ENCODE measurements at regions not wholly inside any gene's neighbourhood (a gene's known extent, or its start where the extent isn't known, plus 50 kb on each side); places are given as distances from the start of the nearest gene placed in this dataset.

DNA sequence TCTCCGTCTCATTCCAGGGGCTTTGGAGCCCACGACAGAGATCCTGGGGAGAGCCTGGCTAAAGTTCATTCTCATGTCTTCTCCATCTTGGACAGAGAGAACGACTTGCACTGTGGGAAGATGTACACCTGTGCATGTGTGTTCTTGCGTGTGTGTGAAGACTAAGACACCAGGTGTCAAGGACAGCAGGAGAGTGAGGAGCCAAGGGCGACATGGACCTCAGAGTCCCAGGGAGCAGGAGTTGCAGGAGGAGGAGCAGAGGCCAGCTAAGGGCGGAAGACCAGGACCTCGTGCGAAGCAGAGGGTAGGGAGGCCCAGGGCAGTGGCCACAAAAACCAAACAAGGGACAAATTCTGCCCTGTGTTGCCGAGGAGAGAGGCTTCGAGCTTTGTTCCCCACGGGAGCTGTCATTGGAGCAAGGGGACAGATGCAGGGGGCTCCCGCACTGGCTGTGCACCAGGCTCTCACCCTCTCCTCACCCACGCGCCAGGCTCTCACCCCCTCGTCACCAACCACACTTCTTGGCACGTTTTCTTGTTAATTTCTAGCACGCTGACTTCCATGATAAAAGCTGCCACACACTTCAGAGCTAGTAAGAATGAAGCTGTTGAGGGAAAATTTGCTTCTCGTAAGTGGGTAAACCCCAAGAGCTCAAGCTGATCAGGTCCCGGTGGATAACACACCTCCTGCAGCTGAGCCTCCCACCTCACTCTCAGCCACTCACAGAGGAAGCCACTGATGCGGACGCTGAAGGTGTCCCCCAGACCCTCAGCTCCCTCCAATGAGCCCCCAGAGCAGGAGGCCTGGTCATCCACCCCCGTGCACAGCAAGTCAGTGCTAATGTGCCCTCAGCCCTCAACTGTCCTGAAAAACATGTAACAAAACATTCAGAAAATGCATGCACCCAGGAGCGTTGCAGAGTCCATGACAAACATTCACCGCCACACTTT lies 62.6 kb downstream of the DLL1 start:
- no peak overlapping the region for H3K4me3 ChIP-seq (ENCODE audit: low read length)
- TF ChIP-seq, protein P1, sequence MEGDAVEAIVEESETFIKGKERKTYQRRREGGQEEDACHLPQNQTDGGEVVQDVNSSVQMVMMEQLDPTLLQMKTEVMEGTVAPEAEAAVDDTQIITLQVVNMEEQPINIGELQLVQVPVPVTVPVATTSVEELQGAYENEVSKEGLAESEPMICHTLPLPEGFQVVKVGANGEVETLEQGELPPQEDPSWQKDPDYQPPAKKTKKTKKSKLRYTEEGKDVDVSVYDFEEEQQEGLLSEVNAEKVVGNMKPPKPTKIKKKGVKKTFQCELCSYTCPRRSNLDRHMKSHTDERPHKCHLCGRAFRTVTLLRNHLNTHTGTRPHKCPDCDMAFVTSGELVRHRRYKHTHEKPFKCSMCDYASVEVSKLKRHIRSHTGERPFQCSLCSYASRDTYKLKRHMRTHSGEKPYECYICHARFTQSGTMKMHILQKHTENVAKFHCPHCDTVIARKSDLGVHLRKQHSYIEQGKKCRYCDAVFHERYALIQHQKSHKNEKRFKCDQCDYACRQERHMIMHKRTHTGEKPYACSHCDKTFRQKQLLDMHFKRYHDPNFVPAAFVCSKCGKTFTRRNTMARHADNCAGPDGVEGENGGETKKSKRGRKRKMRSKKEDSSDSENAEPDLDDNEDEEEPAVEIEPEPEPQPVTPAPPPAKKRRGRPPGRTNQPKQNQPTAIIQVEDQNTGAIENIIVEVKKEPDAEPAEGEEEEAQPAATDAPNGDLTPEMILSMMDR (conservative IDR thresholded peaks at IDR 0.05; ENCODE audit: low read depth, low read length) = no peak
- DNase-seq (ENCODE audit: low read depth) = no peak

DNA sequence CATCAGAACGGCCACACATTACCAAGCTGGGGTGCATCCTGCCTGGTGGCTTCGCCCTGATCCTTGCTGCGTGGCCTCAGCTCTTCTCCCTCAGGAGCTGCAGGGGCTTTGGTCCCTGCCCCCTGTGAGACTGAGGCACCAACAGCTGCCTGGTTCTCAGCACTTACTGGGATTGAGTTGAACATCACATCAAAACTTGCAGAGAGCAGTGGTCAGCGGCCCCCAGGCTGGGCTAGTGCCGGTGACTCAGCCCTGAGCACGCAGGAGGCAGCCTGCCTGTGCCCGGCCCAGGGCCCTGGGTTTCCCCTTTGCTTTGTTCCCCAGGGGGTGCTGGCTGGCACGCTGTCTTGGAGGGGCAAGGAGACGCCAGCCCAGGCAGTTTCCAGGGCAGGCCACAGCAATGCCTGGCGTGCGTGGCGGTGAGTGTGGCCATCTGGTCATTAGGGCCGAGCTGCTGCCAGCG lies 63.3 kb downstream of the DLL1 start:
- TF ChIP-seq, protein P1 (conservative IDR thresholded peaks at IDR 0.05; ENCODE audit: low read depth, low read length) = no peak
- no peak overlapping the region for H3K4me3 ChIP-seq (ENCODE audit: low read length)
- DNase-seq (ENCODE audit: low read depth) = no peak

DNA sequence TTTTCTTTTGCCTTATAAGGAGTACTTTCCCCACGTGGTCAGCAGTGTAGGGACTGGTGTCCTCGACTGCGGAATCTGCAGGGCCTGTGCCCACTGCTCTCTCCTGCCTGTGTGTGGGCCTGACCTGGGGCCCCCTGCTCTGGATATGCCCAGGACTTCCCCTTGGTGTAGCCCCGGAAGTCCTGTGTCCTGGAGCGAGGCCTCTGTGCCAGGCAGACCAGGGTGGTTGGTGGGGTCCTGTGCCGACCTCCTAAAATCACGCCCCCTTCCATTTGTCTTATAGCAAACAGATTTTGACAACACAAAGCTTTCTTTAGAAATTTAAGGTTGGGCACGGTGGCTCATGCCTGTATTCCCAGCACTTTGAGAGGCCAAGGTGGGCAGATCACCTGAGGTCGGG lies 64.2 kb downstream of the DLL1 start:
- H3K4me3 ChIP-seq (ENCODE audit: low read length) = no peak overlapping the region
- TF ChIP-seq, protein P1 (conservative IDR thresholded peaks at IDR 0.05; ENCODE audit: low read depth, low read length) = no peak
- DNase-seq (ENCODE audit: low read depth) = no peak

DNA sequence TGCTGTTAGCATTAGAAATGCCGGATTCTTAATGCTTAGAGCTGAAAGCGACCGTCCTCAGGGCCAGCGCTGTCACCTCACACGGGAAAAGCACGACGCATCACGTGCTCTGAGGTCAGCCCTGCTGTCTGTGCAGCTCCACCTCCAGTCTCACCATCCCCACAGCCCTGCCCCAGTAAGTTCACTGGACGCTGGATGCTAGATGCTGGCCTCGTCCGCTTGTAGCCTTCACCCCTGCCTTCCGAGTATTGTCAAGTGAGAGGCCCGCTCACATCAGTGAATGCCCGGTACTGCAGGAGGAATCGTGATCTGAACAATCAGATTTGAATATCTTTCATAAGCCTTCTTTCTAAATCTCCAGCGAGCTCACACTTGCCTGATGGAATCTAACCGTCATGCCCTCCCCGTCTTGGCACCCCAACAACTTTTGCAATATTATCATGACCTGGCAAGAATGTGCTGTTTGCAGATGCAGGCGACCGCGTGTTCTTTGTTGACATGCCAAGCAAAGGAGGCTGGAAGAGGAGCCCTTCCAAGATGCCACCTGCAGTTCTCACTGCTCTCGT lies 64.9 kb downstream of the DLL1 start:
- DNase-seq (ENCODE audit: low read depth) = no peak
- TF ChIP-seq, protein P1 (conservative IDR thresholded peaks at IDR 0.05; ENCODE audit: low read depth, low read length) = no peak
- H3K4me3 ChIP-seq (ENCODE audit: low read length) = no peak overlapping the region

DNA sequence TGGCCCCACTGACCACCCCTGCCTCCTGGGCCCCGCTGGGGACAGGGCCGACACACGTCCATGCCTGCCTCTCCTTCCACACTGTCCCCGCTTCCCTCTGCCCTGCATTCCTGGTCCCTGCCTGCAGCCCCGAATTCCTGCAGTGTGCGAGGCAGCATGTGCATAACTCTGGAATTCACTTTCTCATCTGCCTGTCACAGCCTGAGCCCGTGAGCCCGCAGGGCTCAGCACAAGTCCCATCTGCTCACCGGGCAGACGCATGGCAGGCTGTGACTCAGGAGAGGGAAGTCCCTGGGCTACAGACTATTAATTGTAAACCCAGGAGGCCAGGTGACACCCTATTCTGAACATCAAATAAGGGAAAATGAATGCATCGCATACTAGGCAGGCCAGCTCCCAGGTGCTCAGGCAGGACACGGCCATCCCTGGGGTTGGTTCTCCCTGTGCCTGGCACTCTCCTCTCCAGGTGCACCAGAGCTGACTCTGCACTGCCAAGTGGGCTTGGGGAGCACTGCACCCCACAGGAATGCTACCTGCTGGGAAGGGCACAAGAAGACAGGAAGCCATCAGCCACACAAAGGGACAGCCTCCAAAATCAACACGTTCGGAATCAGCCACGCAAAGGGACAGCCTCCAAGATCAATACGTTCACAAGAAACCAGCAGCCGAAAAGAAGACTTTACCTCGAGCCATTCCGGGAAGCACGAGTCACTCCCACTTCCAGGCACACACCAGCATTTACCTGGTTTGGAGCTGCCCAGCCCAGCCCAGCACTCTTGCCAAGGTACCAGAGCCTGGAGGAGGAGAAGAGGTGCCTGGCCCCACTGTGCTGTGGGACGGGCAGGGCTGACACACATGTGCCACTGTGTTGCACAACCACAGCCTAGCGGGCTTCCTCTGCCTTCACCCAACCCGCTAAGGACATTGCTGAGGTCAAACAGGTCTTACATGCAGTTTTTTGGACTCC lies 65.9 kb downstream of the DLL1 start:
- TF ChIP-seq, protein P1 (conservative IDR thresholded peaks at IDR 0.05; ENCODE audit: low read depth, low read length) = no peak
- DNase-seq (ENCODE audit: low read depth) = no peak
- H3K4me3 ChIP-seq (ENCODE audit: low read length) = no peak overlapping the region

DNA sequence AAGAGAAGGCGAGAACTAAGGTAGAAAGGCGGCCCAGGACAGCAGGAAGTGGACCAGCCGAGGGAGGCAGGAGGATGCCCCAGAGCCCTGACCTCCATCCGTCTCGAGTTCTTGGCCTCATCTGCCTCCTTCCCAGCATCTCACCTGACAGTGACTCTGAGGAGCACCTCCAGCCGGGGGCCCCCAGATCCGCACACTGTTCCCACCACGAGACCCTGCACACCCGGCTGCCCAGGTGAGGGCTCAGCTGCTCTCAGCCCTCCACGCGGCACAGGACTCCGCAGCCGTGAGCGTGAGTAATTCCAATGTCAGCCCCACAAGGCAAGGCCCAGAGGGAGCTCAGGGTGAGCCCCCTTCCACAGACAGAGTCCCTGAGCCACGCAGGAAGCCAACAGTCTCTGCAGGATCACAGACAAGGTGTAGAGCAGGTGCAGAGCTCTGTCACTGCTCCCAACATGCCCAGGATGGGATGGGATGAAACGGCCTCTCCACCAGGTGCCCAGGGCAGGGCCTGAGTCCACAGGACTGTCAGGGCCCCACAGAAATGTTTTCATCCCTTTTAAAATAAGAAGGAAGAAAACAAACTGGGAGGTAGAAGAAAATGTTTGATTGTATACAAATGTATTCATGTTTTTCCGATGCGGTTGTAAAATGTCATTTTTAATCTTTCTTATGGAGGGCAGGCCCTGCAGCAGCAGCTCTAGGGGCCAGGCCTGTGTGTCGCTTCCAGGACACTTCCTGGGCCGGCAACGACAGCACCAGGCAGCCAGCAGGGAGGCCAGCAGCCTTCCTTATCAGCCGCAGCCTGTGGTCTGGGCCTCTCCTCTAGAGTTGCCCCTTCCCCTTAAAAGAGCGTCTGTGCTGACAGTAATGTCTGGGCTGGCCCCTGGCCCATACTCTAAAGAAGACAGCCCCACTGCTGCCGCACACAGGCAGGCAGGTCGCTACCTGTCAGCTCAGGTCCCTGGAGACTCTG lies 66.9 kb downstream of the DLL1 start:
- TF ChIP-seq, protein P1 (conservative IDR thresholded peaks at IDR 0.05; ENCODE audit: low read depth, low read length) = no peak
- no peak for DNase-seq (ENCODE audit: low read depth)
- H3K4me3 ChIP-seq (ENCODE audit: low read length) = no peak overlapping the region

All from retinal pigment epithelial cell (primary cell).